Endothelial cell of umbilical vein (primary cell): ENCODE measurements at regions not wholly inside any gene's neighbourhood (a gene's known extent, or its start where the extent isn't known, plus 50 kb on each side); places are given as distances from the start of the nearest gene placed in this dataset.

Experiments used
- BruUV-seq: library from RNA; stranded (reverse); fragments of 400-500 nt; replicated peaks from 2 replicates; lab custom pipeline; 2021; lab: Mats Ljungman, UMichigan
- CTCF ChIA-PET: fragments of 300-600, 350-600 bp; sonication (Branson Sonifier 250); formaldehyde crosslinking; loops from one replicate; lab custom pipeline; 2021; ENCODE audit warnings: antibody characterized with exemption, inconsistent platforms; lab: Charles Lee
- POLR2A ChIA-PET: fragments of 300-600, 350-600 bp; sonication (Branson Sonifier 250); formaldehyde crosslinking; loops from one replicate; lab custom pipeline; 2021; ENCODE audit warnings: antibody characterized with exemption, inconsistent platforms; lab: Charles Lee
- DNase-seq: peaks from one replicate; pipeline ENCODE4 v3.0.0-alpha.2; 2011; ENCODE audit warnings: low read depth, low spot score
- FAIRE-seq: peaks from 2 replicates; lab custom pipeline; 2011; peaks lifted over from hg19 to GRCh38; lab: Jason Lieb, UNC
- H2AFZ ChIP-seq: 2 replicates; pipeline ENCODE4 v1.6.0; 2012; ENCODE audit warnings: low read depth, low read length, control low read depth, inconsistent platforms
- H3K27ac ChIP-seq: 2 replicates; pipeline ENCODE4 v1.5.1; 2011; ENCODE audit warnings: low read depth, mild to moderate bottlenecking, control low read depth, low read length, moderate library complexity; ENCODE audit not compliant: insufficient read depth
- H3K27me3 ChIP-seq, 2 experiments: 2 replicates each; pipeline versions ENCODE4 v1.6.0 to v1.6.1; 2011; ENCODE audit warnings: low read length in 2 of 2, mixed read lengths in 1 of 2; ENCODE audit not compliant: control insufficient read depth in 2 of 2, insufficient read depth in 2 of 2
- H3K36me3 ChIP-seq, 2 experiments: 2 replicates in 1 of 2; 3 replicates in 1 of 2; pipeline ENCODE4 v1.5.1; 2011; ENCODE audit warnings: low read length in 2 of 2, mild to moderate bottlenecking in 1 of 2, moderate library complexity in 1 of 2; ENCODE audit not compliant: control insufficient read depth in 2 of 2, insufficient read depth in 2 of 2; ENCODE audit errors: extremely low read depth in 1 of 2
- H3K4me1 ChIP-seq: 3 replicates; pipeline ENCODE4 v1.5.1; 2011; ENCODE audit warnings: mild to moderate bottlenecking, low read length; ENCODE audit not compliant: control insufficient read depth, insufficient read depth; ENCODE audit errors: extremely low read depth
- H3K4me2 ChIP-seq: 2 replicates; pipeline ENCODE4 v1.6.1; 2011; ENCODE audit warnings: low read length, control low read depth, mixed read lengths; ENCODE audit not compliant: insufficient read depth
- H3K4me3 ChIP-seq, 3 experiments: fragments of 200-600 bp in 1 of 3; sonication (generic), shearing (Covaris generic) in 1 of 3; replicated peaks in 1 of 3; 2 replicates each; pipeline ENCODE4 v1.5.1; 2011 to 2016; ENCODE audit warnings: control low read depth in 3 of 3, low read length in 3 of 3, mild to moderate bottlenecking in 2 of 3, inconsistent platforms in 1 of 3, low read depth in 1 of 3, moderate library complexity in 1 of 3; ENCODE audit not compliant: insufficient read depth in 1 of 3
- H3K79me2 ChIP-seq: 2 replicates; pipeline ENCODE4 v1.6.0; 2012; ENCODE audit warnings: low read length, inconsistent platforms; ENCODE audit not compliant: control insufficient read depth, insufficient read depth
- H3K9ac ChIP-seq: replicated peaks from 2 replicates; pipeline ENCODE3; 2011; ENCODE audit warnings: low read length, control low read depth; ENCODE audit not compliant: insufficient read depth; ENCODE audit errors: extremely low read depth
- H3K9me1 ChIP-seq: replicated peaks from 3 replicates; pipeline ENCODE4 v1.6.0; 2011; ENCODE audit warnings: mild to moderate bottlenecking, low read length; ENCODE audit not compliant: control insufficient read depth, insufficient read depth; ENCODE audit errors: extremely low read depth
- H3K9me3 ChIP-seq: replicated peaks from 2 replicates; pipeline ENCODE4 v1.5.1; 2012; ENCODE audit warnings: low read length, inconsistent platforms; ENCODE audit not compliant: control insufficient read depth, insufficient read depth
- H4K20me1 ChIP-seq: replicated peaks from 2 replicates; pipeline ENCODE3; 2011; ENCODE audit warnings: mild to moderate bottlenecking, low read length; ENCODE audit not compliant: control insufficient read depth, insufficient read depth; ENCODE audit errors: extremely low read depth
- CTCF ChIP-seq, 2 donors: IDR thresholded peaks; 1 replicate in 1 of 2; 2 replicates in 1 of 2; pipeline ENCODE4 v1.5.1; 2011; ENCODE audit warnings: low read length in 2 of 2, mild to moderate bottlenecking in 2 of 2, moderate library complexity in 2 of 2, control low read depth in 1 of 2, inconsistent platforms in 1 of 2, low read depth in 1 of 2; ENCODE audit not compliant: insufficient read depth in 1 of 2; ENCODE audit errors: extremely low read depth in 1 of 2
- EZH2 ChIP-seq: IDR thresholded peaks from 2 replicates; pipeline ENCODE4 v1.6.1; 2012; ENCODE audit warnings: borderline replicate concordance, low read depth, mild to moderate bottlenecking, moderate library complexity, low read length, inconsistent platforms; ENCODE audit not compliant: severe bottlenecking
- FOS ChIP-seq: IDR thresholded peaks from 2 replicates; pipeline ENCODE4 v1.6.1; 2011; ENCODE audit warnings: mild to moderate bottlenecking, low read length, moderate library complexity, borderline replicate concordance; ENCODE audit not compliant: insufficient read depth
- MAX ChIP-seq: IDR thresholded peaks from 2 replicates; pipeline ENCODE4 v1.6.1; 2011; ENCODE audit not compliant: insufficient read depth, insufficient read length
- MYC ChIP-seq: IDR thresholded peaks from one replicate; pipeline ENCODE4 v1.6.1; 2011; ENCODE audit warnings: mild to moderate bottlenecking, low read depth, low read length
- POLR2A ChIP-seq: IDR thresholded peaks from 2 replicates; pipeline ENCODE4 v1.6.1; 2012; ENCODE audit warnings: low read depth, mild to moderate bottlenecking, control low read depth, low read length
- POLR2AphosphoS5 ChIP-seq: IDR thresholded peaks from 2 replicates; pipeline ENCODE4 v1.6.1; 2012; ENCODE audit warnings: low read depth, mild to moderate bottlenecking, control low read depth, low read length, moderate library complexity; ENCODE audit not compliant: insufficient read depth
- dilution Hi-C: fragments of 300-500 bp; cut with MboI; formaldehyde crosslinking; loops from one replicate; pipeline ENCODE4 v1.15.0; 2019; ENCODE audit warnings: low sequenced_read_pairs; ENCODE audit not compliant: extremely low pct_ligation_motif_present
- intact Hi-C: fragments of 100-400 bp; cut with micrococcal nuclease; formaldehyde crosslinking; loops from one replicate; pipeline ENCODE4 v1.10.0; 2022

DNA sequence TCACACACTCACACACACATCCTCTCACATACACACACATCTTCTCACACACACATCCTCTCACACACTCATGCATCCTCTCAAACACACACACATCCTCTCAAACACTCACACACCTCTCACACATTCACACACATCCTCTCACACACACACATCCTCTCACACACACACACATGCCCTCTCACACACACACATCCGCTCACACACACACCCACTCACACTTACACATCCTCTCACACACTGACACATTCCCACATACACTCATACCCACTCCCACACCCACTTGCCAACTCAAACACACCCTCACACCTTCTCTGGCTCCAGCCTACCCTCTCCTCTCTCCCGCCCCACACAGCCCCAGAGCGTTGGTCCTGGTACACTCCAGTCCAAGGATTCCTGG is 127.9 kb upstream of the SLC30A5 start:
- FAIRE-seq: no peak

More for the DNA sequence above, 127.9 kb upstream of the SLC30A5 start:
- intact Hi-C loops (no loop called here), dilution Hi-C loops (no loop called here)
- CTCF ChIA-PET: no interaction called here
- Histone ChIP-seq H3K27ac (no peak overlapping the region), H2AFZ (no peak overlapping the region), H3K9me3 (no peaks in the 10 kb centered on the region), H3K79me2 (no peaks in the 10 kb centered on the region), H3K9ac (no peak overlapping the region), H3K4me1 (no peaks in the 10 kb centered on the region), H3K4me2 (no peak overlapping the region), H3K4me3 (no peak overlapping the region), H3K9me1 (no peaks in the 10 kb centered on the region), H3K27me3 (peaks cover 2 to 3% of the 10 kb centered on the region in 2 experiments), H4K20me1 (no peaks in the 10 kb centered on the region), H3K36me3 (no peaks in the 10 kb centered on the region)
- BruUV-seq: no TSS peak
- POLR2A ChIA-PET: no interaction called here
- no peak for DNase-seq
- TF ChIP-seq MYC: no peak
- TF ChIP-seq FOS: no peak
- no peak for TF ChIP-seq POLR2A
- no peak for TF ChIP-seq POLR2AphosphoS5
- no peak for TF ChIP-seq CTCF (IDR thresholded peaks at IDR 0.05; ENCODE audit: extremely low read depth in 1 of 2, insufficient read depth in 1 of 2, low read depth in 1 of 2, low read length in 2 of 2)
- no peak for TF ChIP-seq MAX
- TF ChIP-seq EZH2: no peak
